KMS-11 (cell line): ENCODE measurements at regions not wholly inside any gene's neighbourhood (a gene's known extent, or its start where the extent isn't known, plus 50 kb on each side); places are given as distances from the start of the nearest gene placed in this dataset.
"Not testable (repeated sequence)": the region's sequence is repeated elsewhere in the genome, so short reads cannot be mapped to it uniquely, and the experiment has no call there.

Experiments used
- H2AFZ ChIP-seq: fragments of 200-600 bp; sonication (generic); 2 replicates; pipeline ENCODE4 v1.6.1; 2016; ENCODE audit warnings: antibody characterized with exemption, mixed run types, low read depth
- H3K27ac ChIP-seq: fragments of 200-600 bp; sonication (generic); 2 replicates; pipeline ENCODE4 v1.6.1; 2016; ENCODE audit warnings: mild to moderate bottlenecking, mixed run types
- H3K27me3 ChIP-seq: fragments of 200-600 bp; sonication (generic); 2 replicates; pipeline ENCODE4 v1.6.1; 2017; ENCODE audit warnings: mild to moderate bottlenecking, low read depth, mixed run types, moderate library complexity; ENCODE audit not compliant: insufficient read depth
- H3K36me3 ChIP-seq: fragments of 200-600 bp; sonication (generic); 2 replicates; pipeline ENCODE4 v1.6.1; 2017; ENCODE audit warnings: mild to moderate bottlenecking, mixed run types; ENCODE audit not compliant: insufficient read depth
- H3K4me1 ChIP-seq: fragments of 200-600 bp; sonication (generic); 2 replicates; pipeline ENCODE4 v1.6.1; 2016; ENCODE audit warnings: mild to moderate bottlenecking, low read depth, mixed run types; ENCODE audit not compliant: poor library complexity, severe bottlenecking
- H3K4me2 ChIP-seq: fragments of 200-600 bp; sonication (generic); 2 replicates; pipeline ENCODE4 v1.7.0; 2016; ENCODE audit warnings: mild to moderate bottlenecking, mixed run types
- H3K4me3 ChIP-seq: fragments of 200-600 bp; sonication (generic); IDR thresholded peaks from 2 replicates; pipeline ENCODE4 v1.6.1; 2017; ENCODE audit warnings: low read depth, low read length, mixed read lengths; ENCODE audit not compliant: insufficient read depth
- H3K79me2 ChIP-seq: fragments of 200-600 bp; sonication (generic); 2 replicates; pipeline ENCODE4 v1.6.1; 2016; ENCODE audit warnings: low read depth, mixed run types; ENCODE audit not compliant: insufficient read depth
- H3K9ac ChIP-seq: fragments of 200-600 bp; sonication (generic); 2 replicates; pipeline ENCODE4 v1.6.1; 2016; ENCODE audit warnings: mild to moderate bottlenecking, mixed run types
- H4K20me1 ChIP-seq: fragments of 200-600 bp; sonication (generic); 2 replicates; pipeline ENCODE4 v1.6.1; 2016; ENCODE audit warnings: mild to moderate bottlenecking, mixed run types; ENCODE audit not compliant: insufficient read depth
- CTCF ChIP-seq: fragments of 200-600 bp; sonication (generic); conservative IDR thresholded peaks from 2 replicates; pipeline ENCODE4 v1.6.1; 2017; ENCODE audit warnings: low read depth, mild to moderate bottlenecking, antibody characterized with exemption, low read length, moderate library complexity, mixed read lengths

- no peak overlapping the region for H3K9ac ChIP-seq
- no peak overlapping the region for H3K4me2 ChIP-seq
- no peak overlapping the region for H3K4me3 ChIP-seq
- no peak for TF ChIP-seq CTCF
- H3K27me3 ChIP-seq = no peaks in the 10 kb centered on the region
- H3K27ac ChIP-seq = no peak overlapping the region
- H4K20me1 ChIP-seq = no peaks in the 10 kb centered on the region
- H2AFZ ChIP-seq = no peak overlapping the region
- H3K36me3 ChIP-seq = no peaks in the 10 kb centered on the region
- no peaks in the 10 kb centered on the region for H3K79me2 ChIP-seq
- no peaks in the 10 kb centered on the region for H3K4me1 ChIP-seq
Observed at GRCh38 chr12:73547421-73547820, 990.2 kb upstream of the ATXN7L3B start.

DNA sequence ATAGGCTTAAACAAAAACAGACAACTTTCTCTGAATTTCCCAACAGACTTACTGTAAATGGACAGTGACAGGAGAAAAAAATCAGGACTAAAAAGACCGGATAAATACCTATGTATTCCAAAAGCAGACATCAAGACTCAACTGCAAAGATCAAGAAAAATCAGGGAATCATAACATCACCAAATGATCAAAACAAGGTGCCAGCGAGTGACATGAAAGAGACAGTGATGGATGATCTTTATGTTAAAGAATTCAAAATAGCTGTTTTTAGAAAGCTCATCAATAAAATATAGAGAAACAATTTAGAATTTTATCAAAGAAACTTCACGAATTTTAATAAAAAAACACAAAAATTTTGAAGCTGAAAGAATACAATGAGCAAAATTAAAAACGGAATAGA lies 952.5 kb upstream of the ATXN7L3B start:
- Histone ChIP-seq H3K4me2 (no peak overlapping the region), H3K9ac (no peak overlapping the region), H2AFZ (no peak overlapping the region), H4K20me1 (no peaks in the 10 kb centered on the region), H3K79me2 (no peaks in the 10 kb centered on the region), H3K27me3 (no peaks in the 10 kb centered on the region), H3K4me1 (no peaks in the 10 kb centered on the region), H3K4me3 (no peak overlapping the region), H3K36me3 (no peaks in the 10 kb centered on the region), H3K27ac (no peak overlapping the region)
- no peak for TF ChIP-seq CTCF

DNA sequence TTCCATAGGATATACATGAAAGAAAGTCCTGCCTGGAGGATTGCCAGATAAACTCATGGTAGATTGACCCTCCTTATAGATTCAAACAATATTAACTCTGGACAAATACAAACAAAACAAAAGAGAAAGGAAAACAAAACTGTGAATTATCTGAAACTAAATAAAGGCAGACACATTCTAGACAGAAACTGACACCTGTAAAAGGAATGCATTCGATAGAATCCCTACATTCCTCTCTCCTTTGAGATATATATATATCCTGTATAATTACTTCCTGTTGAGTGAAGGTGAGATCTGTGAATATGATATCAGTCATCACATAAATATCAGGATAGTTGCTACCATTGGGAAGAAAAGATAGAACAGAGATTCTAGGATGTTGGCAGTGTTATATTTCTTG lies 948.4 kb upstream of the ATXN7L3B start:
- Histone ChIP-seq H2AFZ (no peak overlapping the region), H3K4me3 (no peak overlapping the region), H3K4me2 (no peak overlapping the region), H3K79me2 (no peaks in the 10 kb centered on the region), H3K9ac (no peak overlapping the region), H3K36me3 (no peaks in the 10 kb centered on the region), H3K4me1 (no peaks in the 10 kb centered on the region), H3K27me3 (no peaks in the 10 kb centered on the region), H3K27ac (no peak overlapping the region), H4K20me1 (no peaks in the 10 kb centered on the region)
- no peak for TF ChIP-seq CTCF

GRCh38 chr12:73598626-73599025 lies 939.0 kb upstream of the ATXN7L3B start:
- Histone ChIP-seq H3K4me3 (no peak overlapping the region), H3K9ac (no peak overlapping the region), H3K79me2 (no peaks in the 10 kb centered on the region), H3K36me3 (no peaks in the 10 kb centered on the region), H3K4me2 (no peak overlapping the region), H3K4me1 (no peaks in the 10 kb centered on the region), H3K27me3 (no peaks in the 10 kb centered on the region), H2AFZ (no peak overlapping the region), H3K27ac (no peak overlapping the region), H4K20me1 (no peaks in the 10 kb centered on the region)
- no peak for TF ChIP-seq CTCF

DNA sequence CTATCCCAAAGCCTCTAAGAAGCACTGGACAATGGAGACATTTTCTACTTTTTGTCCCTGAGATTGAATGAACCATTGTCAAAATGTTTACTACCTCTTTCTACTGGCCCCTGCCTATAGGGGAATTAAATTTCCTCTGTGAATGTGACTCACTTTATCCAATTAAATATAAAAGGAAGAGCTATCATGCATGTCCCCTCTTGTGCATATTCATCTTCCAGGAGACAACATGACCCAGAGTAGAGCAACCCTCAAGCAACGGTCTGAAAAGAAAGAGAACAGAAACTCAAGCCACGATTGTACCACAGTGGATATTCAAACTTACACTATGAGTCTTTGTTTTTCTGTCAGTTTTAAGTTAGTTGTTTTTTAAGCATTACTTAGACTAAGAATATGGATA lies 938.4 kb upstream of the ATXN7L3B start:
- Histone ChIP-seq H3K9ac (no peak overlapping the region), H3K27ac (no peak overlapping the region), H3K36me3 (no peaks in the 10 kb centered on the region), H3K79me2 (no peaks in the 10 kb centered on the region), H3K27me3 (no peaks in the 10 kb centered on the region), H3K4me3 (no peak overlapping the region), H2AFZ (no peak overlapping the region), H4K20me1 (no peaks in the 10 kb centered on the region), H3K4me2 (no peak overlapping the region), H3K4me1 (no peaks in the 10 kb centered on the region)
- TF ChIP-seq CTCF = no peak

DNA sequence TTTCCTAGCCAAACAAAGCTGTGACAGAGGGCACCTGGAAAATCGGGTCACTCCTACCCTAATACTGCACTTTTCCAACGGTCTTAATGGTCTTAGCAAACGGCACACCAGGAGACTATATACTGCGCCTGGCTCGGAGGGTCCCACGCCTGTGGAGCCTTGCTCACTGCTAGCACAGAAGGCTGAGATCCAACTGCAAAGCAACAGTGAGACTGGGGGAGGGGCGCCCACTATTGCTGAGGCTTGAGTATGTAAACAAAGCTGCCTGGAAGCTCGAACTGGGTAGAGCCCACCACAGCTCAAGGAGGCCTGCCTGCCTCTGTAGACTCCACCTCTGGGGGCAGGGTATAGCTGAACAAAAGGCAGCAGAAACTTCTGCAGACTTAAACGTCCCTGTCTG lies 931.7 kb upstream of the ATXN7L3B start:
- H3K27me3 ChIP-seq, H2AFZ ChIP-seq, H3K79me2 ChIP-seq, H3K9ac ChIP-seq, H4K20me1 ChIP-seq, H3K36me3 ChIP-seq, H3K4me2 ChIP-seq, H3K27ac ChIP-seq, H3K4me1 ChIP-seq, H3K4me3 ChIP-seq: not testable (repeated sequence)
